AG04450 (cell line): ENCODE measurements at regions not wholly inside any gene's neighbourhood (a gene's known extent, or its start where the extent isn't known, plus 50 kb on each side); places are given as distances from the start of the nearest gene placed in this dataset.
A peak's percentile ranks its signal among the peaks of the same experiment; 100 is the strongest.

Experiments used
- CTCF ChIA-PET: fragments of 300-600, 350-600 bp; formaldehyde crosslinking; extraction: SDS; loops from one replicate; lab custom pipeline; 2022; ENCODE audit warnings: antibody characterized with exemption, inconsistent platforms; lab: Charles Lee
- POLR2A ChIA-PET: fragments of 350-600 bp; formaldehyde crosslinking; extraction: SDS; loops from one replicate; lab custom pipeline; 2021; ENCODE audit warnings: antibody characterized with exemption, inconsistent platforms; lab: Yijun Ruan, JAX
- DNase-seq: peaks from one replicate; pipeline ENCODE4 v3.0.0-alpha.2; 2011; ENCODE audit warnings: low read depth, low spot score
- H3K27ac ChIP-seq: one replicate; pipeline ENCODE4 v1.5.1; 2012; ENCODE audit warnings: low read depth, low read length, control low read depth
- H3K27me3 ChIP-seq: one replicate; pipeline ENCODE4 v1.6.0; 2012; ENCODE audit warnings: low read length; ENCODE audit not compliant: control insufficient read depth, insufficient read depth
- H3K4me3 ChIP-seq: 2 replicates; pipeline ENCODE4 v1.5.1; 2011; ENCODE audit warnings: mild to moderate bottlenecking, low read depth, low read length, control low read depth
- H3K9me3 ChIP-seq: 2 replicates; pipeline ENCODE4 v1.5.1; 2012; ENCODE audit warnings: low read length; ENCODE audit not compliant: control insufficient read depth, insufficient read depth
- CTCF ChIP-seq: IDR thresholded peaks from 2 replicates; pipeline ENCODE4 v1.5.1; 2011; ENCODE audit warnings: low read depth, low read length, control low read depth, inconsistent platforms

- no peak for DNase-seq
- CTCF ChIA-PET = interaction anchor here (3.1 kb wide), 1 partner anchor 68 kb away, joined by 15 read pairs; no protein-coding TSS in a partner anchor
- no peaks in the 10 kb centered on the region for H3K27me3 ChIP-seq
- TF ChIP-seq CTCF = no peak
- H3K9me3 ChIP-seq = no peaks in the 10 kb centered on the region; the same call in 1 of the 2 replicates
- POLR2A ChIA-PET = interaction anchor here (1.0 to 2.5 kb wide), 7 partner anchors 8 to 77 kb away, joined by 3 to 11 read pairs (median 5); no protein-coding TSS in a partner anchor
- peak overlapping the region; percentile 86 for H3K4me3 ChIP-seq
- H3K27ac ChIP-seq = peak overlapping the region; percentile 61
Observed at GRCh38 chr22:46073683-46074504, 76.4 kb upstream of the PPARA start.

- ChIA-PET POLR2A (interaction anchor here (1.0 to 2.5 kb wide), 3 partner anchors 13 to 78 kb away, joined by 3 to 11 read pairs (median 8); no protein-coding TSS in a partner anchor), CTCF (interaction anchor here (3.1 kb wide), 1 partner anchor 69 kb away, joined by 15 read pairs; no protein-coding TSS in a partner anchor)
- H3K9me3 ChIP-seq = no peaks in the 10 kb centered on the region; the same call in 1 of the 2 replicates
- H3K4me3 ChIP-seq = peak overlapping the region; percentile 86
- peak overlapping the region; percentile 61 for H3K27ac ChIP-seq
- DNase-seq = no peak
- H3K27me3 ChIP-seq = no peaks in the 10 kb centered on the region
- no peak for TF ChIP-seq CTCF
Observed at GRCh38 chr22:46074771-46075551, 75.4 kb upstream of the PPARA start.

GRCh38 chr22:46075764-46076531, 74.4 kb upstream of the PPARA start:
- ChIA-PET POLR2A (interaction anchor here (1.0 kb wide), 1 partner anchor 12 kb away, joined by 3 read pairs; no protein-coding TSS in a partner anchor), CTCF (interaction anchor here (1.3 kb wide), 1 partner anchor 70 kb away, joined by 8 read pairs; no protein-coding TSS in a partner anchor)
- H3K4me3 ChIP-seq = peak overlapping the region; percentile 86
- no peak for TF ChIP-seq CTCF
- H3K27me3 ChIP-seq = no peaks in the 10 kb centered on the region
- H3K9me3 ChIP-seq = no peaks in the 10 kb centered on the region; the same call in 1 of the 2 replicates
- DNase-seq = no peak
- peak overlapping the region; percentile 75 for H3K27ac ChIP-seq

GRCh38 chr22:46076651-46077339, 73.5 kb upstream of the PPARA start:
- no peak for TF ChIP-seq CTCF
- Histone ChIP-seq H3K27me3 (no peaks in the 10 kb centered on the region), H3K4me3 (peak overlapping the region; percentile 86), H3K9me3 (peaks cover 3% of the 10 kb centered on the region; the same call in 1 of the 2 replicates), H3K27ac (peak overlapping the region; percentile 75)
- POLR2A ChIA-PET = interaction anchor here (0.6 kb wide), 1 partner anchor 11 kb away, joined by 3 read pairs; no protein-coding TSS in a partner anchor
- CTCF ChIA-PET = interaction anchor here (1.1 to 1.3 kb wide), 2 partner anchors 71 kb away, joined by 3 to 8 read pairs; no protein-coding TSS in a partner anchor
- no peak for DNase-seq
